D721Med (cell line): ENCODE measurements at regions not wholly inside any gene's neighbourhood (a gene's known extent, or its start where the extent isn't known, plus 50 kb on each side); places are given as distances from the start of the nearest gene placed in this dataset.

Experiments used
- DNase-seq: peaks from one replicate; pipeline ENCODE4 v3.0.0; 2011; ENCODE audit warnings: low spot score; ENCODE audit not compliant: insufficient read length
- FAIRE-seq: peaks from 2 replicates; lab custom pipeline; 2011; peaks lifted over from hg19 to GRCh38; lab: Jason Lieb, UNC
- CTCF ChIP-seq: IDR thresholded peaks from 2 replicates; pipeline ENCODE4 v1.5.1; 2012; ENCODE audit warnings: mild to moderate bottlenecking, control low read depth; ENCODE audit not compliant: insufficient read depth; ENCODE audit errors: missing control alignments

- DNase-seq (no peak), FAIRE-seq (no peak)
- no peak for TF ChIP-seq CTCF
Observed at GRCh38 chr15:96774216-96774615, 443.7 kb downstream of the NR2F2 start.

GRCh38 chr15:96783746-96784145, 453.2 kb downstream of the NR2F2 start:
- no peak for TF ChIP-seq CTCF
- no peak for FAIRE-seq
- no peak for DNase-seq

GRCh38 chr15:96790004-96790403, 459.5 kb downstream of the NR2F2 start:
- DNase-seq (no peak), FAIRE-seq (no peak)
- no peak for TF ChIP-seq CTCF

- no peak for DNase-seq
- TF ChIP-seq CTCF = no peak
- no peak for FAIRE-seq
Observed at GRCh38 chr15:96792216-96792615, 461.7 kb downstream of the NR2F2 start.

- DNase-seq (no peak), FAIRE-seq (no peak)
- TF ChIP-seq CTCF = no peak
Observed at GRCh38 chr15:96796841-96797240, 466.3 kb downstream of the NR2F2 start.

- TF ChIP-seq CTCF = no peak
- DNase-seq (no peak), FAIRE-seq (no peak)
Observed at GRCh38 chr15:96801576-96802150, 471.2 kb downstream of the NR2F2 start.

- FAIRE-seq (no peak), DNase-seq (no peak)
- TF ChIP-seq CTCF = no peak
Observed at GRCh38 chr15:96802611-96803255, 472.2 kb downstream of the NR2F2 start.
